Activated CD4-positive, alpha-beta T cell treated with anti-CD3 and anti-CD28 coated beads for 48 hours (primary cell): ENCODE measurements at regions not wholly inside any gene's neighbourhood (a gene's known extent, or its start where the extent isn't known, plus 50 kb on each side); places are given as distances from the start of the nearest gene placed in this dataset.

ENCODE experiments used
- DNase-seq: peaks from one replicate; pipeline ENCODE4 v3.0.0-alpha.2; 2020

- no peak for DNase-seq
These were observed 329.3 kb upstream of the NOCT start for GRCh38 chr4:138686106-138686835.

GRCh38 chr4:138685316-138685715 lies 330.3 kb upstream of the NOCT start:
- no peak for DNase-seq

- DNase-seq = peak; percentile 83
These were observed 334.5 kb upstream of the NOCT start for GRCh38 chr4:138680989-138681604.

- no peak for DNase-seq
These were observed 335.3 kb upstream of the NOCT start for GRCh38 chr4:138680256-138680655.

DNA sequence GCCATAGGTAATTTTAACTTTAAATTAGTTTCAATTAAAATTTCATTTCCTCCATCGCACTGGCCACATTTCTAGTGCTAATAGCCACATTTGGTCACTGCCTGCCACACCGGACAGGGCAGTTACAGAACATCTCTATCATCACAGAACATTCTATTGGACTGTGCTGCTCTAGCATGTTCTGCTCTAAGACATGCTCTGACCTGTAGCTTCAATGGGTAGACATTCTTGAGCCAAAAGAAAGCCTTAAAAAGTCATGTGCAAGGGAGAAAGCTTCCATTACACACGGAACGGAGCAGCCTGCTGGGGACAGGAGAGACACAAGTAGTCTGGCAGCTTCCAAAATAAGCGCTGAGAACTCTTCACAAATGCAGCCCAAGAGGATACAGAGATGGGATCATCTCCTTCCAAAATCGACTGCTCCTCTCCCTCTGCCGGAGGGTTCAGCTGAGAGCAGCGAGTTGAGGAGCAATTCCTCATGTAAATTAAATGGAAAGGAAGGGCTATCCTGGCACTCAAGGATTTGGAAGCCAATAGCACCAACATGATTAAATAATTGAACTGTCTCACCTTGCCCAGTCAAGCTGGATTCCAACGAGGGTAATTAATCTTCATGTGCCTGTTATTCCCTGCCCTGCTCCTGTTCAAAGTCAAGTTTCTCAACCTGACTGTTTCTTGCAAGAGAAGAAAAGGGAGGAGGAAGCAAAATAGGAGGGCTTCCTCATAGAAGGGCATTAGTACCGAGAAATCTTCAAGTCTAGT lies 336.4 kb upstream of the NOCT start:
- no peak for DNase-seq

- DNase-seq = no peak
These were observed 337.8 kb upstream of the NOCT start for GRCh38 chr4:138677748-138678147.

GRCh38 chr4:138677212-138677611 lies 338.4 kb upstream of the NOCT start:
- no peak for DNase-seq

DNA sequence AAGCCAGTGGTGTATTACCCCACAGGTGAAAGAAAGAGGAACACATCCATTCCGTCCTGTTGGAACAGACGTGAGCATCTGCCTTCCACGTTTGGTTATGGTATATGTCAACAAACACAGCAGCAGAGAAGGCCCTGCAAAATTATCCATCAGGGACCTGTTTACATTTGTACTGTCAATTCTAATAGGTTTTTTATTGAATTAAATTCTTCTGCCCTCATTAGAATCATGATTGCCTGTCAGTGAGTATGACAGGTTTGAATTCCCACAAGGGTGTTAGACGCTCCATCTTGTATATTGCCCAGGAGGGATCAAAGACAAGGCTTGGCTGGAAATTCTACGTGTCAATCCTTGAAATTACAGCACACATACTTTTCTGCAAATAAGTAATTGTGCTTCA lies 339.9 kb upstream of the NOCT start:
- DNase-seq = no peak

DNA sequence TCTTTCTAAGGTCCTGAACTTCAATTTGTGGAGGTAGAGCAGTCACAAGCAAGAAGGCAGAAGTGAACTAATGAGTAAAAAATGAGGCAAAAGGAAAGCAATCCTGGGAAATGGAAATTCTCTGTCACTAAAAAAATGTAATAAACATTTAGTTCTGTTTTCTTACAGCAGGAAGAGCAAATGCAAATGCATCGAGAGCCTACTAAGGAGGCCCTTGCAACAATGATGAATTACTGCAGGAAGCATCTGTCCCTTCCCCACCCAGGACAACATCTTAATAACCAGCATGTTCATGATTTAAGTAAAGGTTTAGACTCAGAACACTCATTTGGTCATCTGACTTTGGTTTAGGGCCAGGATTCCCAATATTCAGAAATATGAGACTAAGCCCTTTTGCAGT lies 341.4 kb upstream of the NOCT start:
- DNase-seq = no peak

DNA sequence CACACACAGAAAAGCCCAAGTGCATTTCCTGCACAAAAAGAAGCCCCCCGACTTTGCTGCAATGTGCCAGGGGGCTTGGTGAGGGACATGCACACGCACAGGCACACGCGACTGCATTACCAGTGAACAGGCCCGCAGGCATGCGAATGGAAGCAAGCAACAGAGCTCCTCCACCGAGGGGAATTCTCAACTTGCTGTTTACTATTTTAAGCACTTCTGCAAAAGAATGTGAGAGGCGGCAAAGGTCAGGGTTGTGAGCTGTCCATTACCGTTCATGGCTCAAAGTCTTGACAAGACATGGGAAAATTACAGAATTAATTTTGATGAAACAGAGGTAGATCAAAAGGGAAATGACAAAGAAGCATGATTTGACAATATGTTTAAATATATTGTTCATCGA lies 342.5 kb upstream of the NOCT start:
- no peak for DNase-seq

GRCh38 chr4:138672393-138672976 lies 343.1 kb upstream of the NOCT start:
- DNase-seq = no peak

- no peak for DNase-seq
These were observed 343.9 kb upstream of the NOCT start for GRCh38 chr4:138671606-138672084.

DNA sequence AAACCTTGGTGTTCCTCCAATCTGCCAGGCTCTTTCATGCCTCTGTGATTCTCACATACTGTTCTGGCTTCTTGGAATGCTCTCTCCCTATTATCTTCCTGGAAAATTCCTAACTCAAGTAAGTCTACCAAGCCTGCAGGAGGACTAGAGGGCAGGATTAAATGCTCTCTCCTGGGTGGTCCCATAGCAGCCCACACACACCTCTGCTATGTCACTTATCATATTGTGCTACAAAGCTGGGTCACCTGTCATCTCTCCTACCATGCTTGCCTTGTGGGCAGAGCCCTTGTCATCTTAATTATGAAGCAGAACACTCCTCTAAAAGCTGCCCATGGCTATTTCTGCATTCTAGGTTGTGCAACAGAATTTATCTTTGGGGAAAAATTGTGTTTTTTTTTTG lies 344.5 kb upstream of the NOCT start:
- no peak for DNase-seq

DNA sequence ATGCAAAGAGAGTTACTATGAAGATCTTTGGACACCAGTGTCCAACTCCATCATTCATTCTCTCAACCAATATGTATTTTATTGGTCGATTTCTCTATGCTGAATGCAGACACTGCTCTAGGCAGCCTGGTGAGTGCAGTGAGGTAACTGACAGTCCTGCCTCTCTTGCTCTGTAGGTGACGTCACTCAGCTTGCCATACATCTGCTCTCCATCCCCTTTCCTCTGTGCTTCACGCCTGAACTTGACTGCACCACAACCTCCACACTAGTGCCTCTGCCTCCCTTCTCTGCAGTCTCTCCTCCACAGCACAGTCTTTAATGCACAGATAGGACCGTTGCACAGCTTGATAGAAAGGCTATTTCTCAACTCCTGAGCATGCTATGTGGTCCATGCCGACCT lies 344.9 kb upstream of the NOCT start:
- no peak for DNase-seq

- DNase-seq = no peak
These were observed 345.9 kb upstream of the NOCT start for GRCh38 chr4:138669479-138670315.

GRCh38 chr4:138668309-138668708 lies 347.3 kb upstream of the NOCT start:
- DNase-seq = no peak

DNA sequence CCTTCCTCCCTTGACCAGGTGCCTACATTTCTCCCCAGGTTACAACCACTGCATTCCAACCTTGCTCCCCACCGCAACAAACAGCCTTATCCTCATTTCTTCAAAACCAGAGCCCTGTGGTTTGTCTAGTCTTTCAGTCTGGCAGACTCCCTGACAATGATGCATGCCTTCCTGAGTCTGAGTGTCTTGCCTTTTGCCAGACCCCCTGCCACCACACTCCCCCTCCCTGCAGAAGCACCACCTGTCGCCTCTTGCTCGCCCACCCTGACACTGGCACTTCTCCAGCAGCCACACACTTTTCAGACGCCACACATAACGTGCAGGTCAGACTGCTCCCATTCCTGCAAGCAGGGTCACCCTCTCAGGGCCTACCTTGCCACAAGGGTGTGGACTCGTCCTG lies 349.2 kb upstream of the NOCT start:
- DNase-seq = no peak

DNA sequence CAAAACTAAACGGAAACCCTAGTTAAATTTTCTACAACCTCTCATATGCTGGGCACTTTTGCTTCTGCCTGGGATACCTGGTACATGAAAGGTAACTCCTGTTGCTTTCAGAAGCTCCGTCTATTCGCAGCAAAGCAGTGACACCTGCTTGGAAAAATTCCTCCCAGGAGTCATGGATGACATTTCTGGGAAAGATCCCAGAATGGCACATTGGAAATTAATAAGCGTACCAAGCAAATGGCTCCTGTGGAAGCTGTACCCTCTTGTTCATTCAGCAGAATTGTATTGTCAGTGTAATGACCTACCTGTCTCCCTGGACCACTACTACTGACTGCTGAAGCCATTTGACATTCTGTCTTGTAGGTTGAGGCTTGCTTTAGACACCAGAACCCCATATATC lies 349.7 kb upstream of the NOCT start:
- no peak for DNase-seq

DNA sequence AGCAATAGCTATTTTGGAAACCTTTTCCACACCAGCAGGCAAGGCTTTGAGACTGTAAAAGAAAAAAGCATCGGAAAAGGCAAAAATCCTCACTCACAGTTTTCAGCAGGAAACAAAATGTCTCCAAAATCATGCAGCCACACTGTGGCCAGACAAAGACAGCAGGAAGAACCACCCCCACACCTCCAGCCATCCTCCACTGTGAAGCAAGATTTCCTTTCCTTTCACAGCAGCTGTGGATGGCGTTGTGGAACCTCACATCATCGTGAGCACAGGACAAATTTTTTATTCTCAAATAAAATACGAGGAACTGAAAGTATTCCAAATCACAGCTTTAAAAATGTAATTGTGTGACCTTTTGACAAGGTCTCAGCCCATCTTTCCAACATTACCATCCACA lies 351.7 kb upstream of the NOCT start:
- DNase-seq = no peak

DNA sequence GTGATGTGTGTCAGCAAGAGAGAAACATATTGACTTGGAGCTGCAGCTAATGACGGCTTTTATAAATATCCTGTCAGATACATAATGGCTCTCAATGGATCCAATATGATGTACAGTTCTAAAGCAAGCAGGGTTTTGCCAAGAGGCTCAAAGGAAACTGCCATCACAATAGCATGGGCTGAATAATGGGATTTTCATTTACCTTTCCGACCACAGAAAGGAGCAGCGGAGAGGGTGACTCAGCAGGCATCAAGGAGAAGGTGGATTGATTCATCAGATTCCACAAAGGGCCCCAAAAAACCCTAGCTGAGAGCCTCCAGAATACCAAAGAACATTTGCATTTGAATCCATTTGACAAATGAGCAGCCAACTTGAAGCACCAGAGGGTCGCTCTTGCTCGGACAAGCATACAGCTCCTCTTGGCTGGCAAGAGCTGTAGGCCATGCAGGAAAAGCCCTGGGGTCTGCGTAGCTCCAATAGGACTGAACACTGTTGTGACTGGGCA lies 355.7 kb upstream of the NOCT start:
- DNase-seq = no peak

GRCh38 chr4:138659037-138659811 lies 356.4 kb upstream of the NOCT start:
- DNase-seq = no peak

DNA sequence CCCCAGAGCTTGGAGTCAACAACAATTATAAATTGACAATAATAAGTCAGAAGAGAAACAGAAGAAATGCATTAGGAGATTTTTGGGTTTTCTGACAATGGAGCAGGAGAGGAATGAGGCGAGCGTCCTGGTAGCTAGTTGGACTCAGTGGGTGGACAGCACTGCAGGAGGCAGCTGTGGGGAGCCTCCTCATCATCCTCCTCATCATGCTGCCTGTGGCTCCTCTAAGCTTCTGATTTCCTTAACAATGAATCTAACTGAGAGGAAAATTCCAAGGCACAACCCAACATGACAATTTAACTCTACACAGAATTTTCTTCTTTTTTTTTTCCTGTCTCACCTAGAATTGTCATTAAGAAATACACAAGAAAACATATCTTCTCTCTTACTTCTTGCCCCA lies 357.1 kb upstream of the NOCT start:
- no peak for DNase-seq
